ENCODE measurements at regions not wholly inside any gene's neighbourhood (a gene's known extent, or its start where the extent isn't known, plus 50 kb on each side); places are given as distances from the start of the nearest gene placed in this dataset.

GRCh38 chr7:113763226-113763625 is 155.6 kb downstream of the PPP1R3A start:
- Histone ChIP-seq H3K27me3 (no peaks in the 10 kb centered on the region), H3K4me1 (ENCODE audit: insufficient read depth) (no peaks in the 10 kb centered on the region), H3K4me3 (no peak overlapping the region), H3K9me3 (no peaks in the 10 kb centered on the region), H3K27ac (no peak overlapping the region), H3K36me3 (no peaks in the 10 kb centered on the region)
- intact Hi-C loops (cut with DNase I), result no loop called here
- no peak for DNase-seq
- WGBS, 3 donors, result 32 to 42% (median 37%) methylated on average over 3 of the region's 3 CpGs
- TF ChIP-seq, protein P1, sequence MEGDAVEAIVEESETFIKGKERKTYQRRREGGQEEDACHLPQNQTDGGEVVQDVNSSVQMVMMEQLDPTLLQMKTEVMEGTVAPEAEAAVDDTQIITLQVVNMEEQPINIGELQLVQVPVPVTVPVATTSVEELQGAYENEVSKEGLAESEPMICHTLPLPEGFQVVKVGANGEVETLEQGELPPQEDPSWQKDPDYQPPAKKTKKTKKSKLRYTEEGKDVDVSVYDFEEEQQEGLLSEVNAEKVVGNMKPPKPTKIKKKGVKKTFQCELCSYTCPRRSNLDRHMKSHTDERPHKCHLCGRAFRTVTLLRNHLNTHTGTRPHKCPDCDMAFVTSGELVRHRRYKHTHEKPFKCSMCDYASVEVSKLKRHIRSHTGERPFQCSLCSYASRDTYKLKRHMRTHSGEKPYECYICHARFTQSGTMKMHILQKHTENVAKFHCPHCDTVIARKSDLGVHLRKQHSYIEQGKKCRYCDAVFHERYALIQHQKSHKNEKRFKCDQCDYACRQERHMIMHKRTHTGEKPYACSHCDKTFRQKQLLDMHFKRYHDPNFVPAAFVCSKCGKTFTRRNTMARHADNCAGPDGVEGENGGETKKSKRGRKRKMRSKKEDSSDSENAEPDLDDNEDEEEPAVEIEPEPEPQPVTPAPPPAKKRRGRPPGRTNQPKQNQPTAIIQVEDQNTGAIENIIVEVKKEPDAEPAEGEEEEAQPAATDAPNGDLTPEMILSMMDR (IDR thresholded peaks at IDR 0.05), result no peak
- no peak for TF ChIP-seq POLR2A (IDR thresholded peaks at IDR 0.05)
- no peak for TF ChIP-seq EP300 (IDR thresholded peaks at IDR 0.05)

DNA sequence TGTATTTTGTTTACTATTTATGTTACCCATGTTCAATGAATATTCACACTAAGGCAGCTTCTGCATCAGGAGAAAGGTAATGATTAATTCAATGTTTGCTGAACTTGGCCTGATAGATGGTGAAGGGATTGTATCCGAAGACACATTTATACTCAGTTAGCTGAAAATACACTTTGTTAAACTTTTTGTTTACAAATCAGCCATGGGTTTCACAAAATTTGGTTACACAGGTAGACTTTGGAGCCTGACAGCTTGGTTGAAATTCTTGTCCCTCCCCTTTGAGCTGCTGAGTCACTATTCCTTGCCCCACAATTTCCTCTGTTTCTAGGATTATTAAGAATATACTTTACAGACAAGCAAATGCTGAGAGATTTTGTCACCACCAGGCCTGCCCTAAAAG is 162.6 kb downstream of the PPP1R3A start:
- no peak for DNase-seq
- Histone ChIP-seq H3K4me1 (ENCODE audit: insufficient read depth) (no peaks in the 10 kb centered on the region), H3K4me3 (no peak overlapping the region), H3K36me3 (no peaks in the 10 kb centered on the region), H3K27ac (no peak overlapping the region), H3K9me3 (no peaks in the 10 kb centered on the region), H3K27me3 (no peaks in the 10 kb centered on the region)
- no peak for TF ChIP-seq EP300 (IDR thresholded peaks at IDR 0.05)
- no peak for TF ChIP-seq POLR2A (IDR thresholded peaks at IDR 0.05)
- TF ChIP-seq, protein P1 (IDR thresholded peaks at IDR 0.05), result no peak
- 93 to 96% (median 96%) methylated on average over 1 of the region's 1 CpG for WGBS, 3 donors
- intact Hi-C loops (cut with DNase I), result no loop called here

GRCh38 chr7:113752689-113753088 is 166.1 kb downstream of the PPP1R3A start:
- intact Hi-C loops (cut with DNase I), result no loop called here
- WGBS, 3 donors, result 71 to 72% (median 71%) methylated on average over 3 of the region's 3 CpGs

GRCh38 chr7:113752289-113752688 is 166.5 kb downstream of the PPP1R3A start:
- Histone ChIP-seq H3K4me1 (ENCODE audit: insufficient read depth) (no peaks in the 10 kb centered on the region), H3K27me3 (no peaks in the 10 kb centered on the region), H3K36me3 (no peaks in the 10 kb centered on the region), H3K27ac (no peak overlapping the region), H3K9me3 (no peaks in the 10 kb centered on the region), H3K4me3 (no peak overlapping the region)
- WGBS, 3 donors, result 43 to 47% (median 46%) methylated on average over 2 of the region's 2 CpGs
- intact Hi-C loops (cut with DNase I), result no loop called here
- TF ChIP-seq, protein P1 (IDR thresholded peaks at IDR 0.05), result no peak
- TF ChIP-seq EP300 (IDR thresholded peaks at IDR 0.05), result no peak
- no peak for TF ChIP-seq POLR2A (IDR thresholded peaks at IDR 0.05)
- no peak for DNase-seq

More at GRCh38 chr7:113752689-113753088, 166.1 kb downstream of the PPP1R3A start:
- no peak for DNase-seq
- Histone ChIP-seq H3K27me3 (no peaks in the 10 kb centered on the region), H3K36me3 (no peaks in the 10 kb centered on the region), H3K4me3 (no peak overlapping the region), H3K27ac (no peak overlapping the region), H3K4me1 (ENCODE audit: insufficient read depth) (no peaks in the 10 kb centered on the region), H3K9me3 (no peaks in the 10 kb centered on the region)
- TF ChIP-seq, protein P1 (IDR thresholded peaks at IDR 0.05), result no peak
- TF ChIP-seq POLR2A (IDR thresholded peaks at IDR 0.05), result no peak
- TF ChIP-seq EP300 (IDR thresholded peaks at IDR 0.05), result no peak
